ENCODE measurements at regions not wholly inside any gene's neighbourhood (a gene's known extent, or its start where the extent isn't known, plus 50 kb on each side); places are given as distances from the start of the nearest gene placed in this dataset.

DNA sequence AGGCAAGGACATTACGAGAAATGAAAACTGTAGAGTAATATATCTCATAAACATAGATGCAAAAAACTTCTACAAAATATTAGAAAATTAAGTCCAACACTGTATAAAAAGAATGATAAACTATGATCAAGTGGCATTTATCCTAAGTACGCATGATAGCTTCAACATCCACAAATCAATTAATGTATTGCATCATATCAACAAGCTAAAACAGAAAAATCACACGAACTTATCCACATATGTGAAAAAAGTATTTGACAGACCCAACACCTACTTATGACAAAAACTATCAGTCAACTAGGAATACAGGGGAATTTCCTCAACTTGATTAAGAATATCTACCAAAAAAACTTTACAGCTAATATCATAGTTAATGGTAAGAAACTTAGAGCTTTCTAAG lies 129.9 kb upstream of the ALG10 start:
- TF ChIP-seq, protein P1, sequence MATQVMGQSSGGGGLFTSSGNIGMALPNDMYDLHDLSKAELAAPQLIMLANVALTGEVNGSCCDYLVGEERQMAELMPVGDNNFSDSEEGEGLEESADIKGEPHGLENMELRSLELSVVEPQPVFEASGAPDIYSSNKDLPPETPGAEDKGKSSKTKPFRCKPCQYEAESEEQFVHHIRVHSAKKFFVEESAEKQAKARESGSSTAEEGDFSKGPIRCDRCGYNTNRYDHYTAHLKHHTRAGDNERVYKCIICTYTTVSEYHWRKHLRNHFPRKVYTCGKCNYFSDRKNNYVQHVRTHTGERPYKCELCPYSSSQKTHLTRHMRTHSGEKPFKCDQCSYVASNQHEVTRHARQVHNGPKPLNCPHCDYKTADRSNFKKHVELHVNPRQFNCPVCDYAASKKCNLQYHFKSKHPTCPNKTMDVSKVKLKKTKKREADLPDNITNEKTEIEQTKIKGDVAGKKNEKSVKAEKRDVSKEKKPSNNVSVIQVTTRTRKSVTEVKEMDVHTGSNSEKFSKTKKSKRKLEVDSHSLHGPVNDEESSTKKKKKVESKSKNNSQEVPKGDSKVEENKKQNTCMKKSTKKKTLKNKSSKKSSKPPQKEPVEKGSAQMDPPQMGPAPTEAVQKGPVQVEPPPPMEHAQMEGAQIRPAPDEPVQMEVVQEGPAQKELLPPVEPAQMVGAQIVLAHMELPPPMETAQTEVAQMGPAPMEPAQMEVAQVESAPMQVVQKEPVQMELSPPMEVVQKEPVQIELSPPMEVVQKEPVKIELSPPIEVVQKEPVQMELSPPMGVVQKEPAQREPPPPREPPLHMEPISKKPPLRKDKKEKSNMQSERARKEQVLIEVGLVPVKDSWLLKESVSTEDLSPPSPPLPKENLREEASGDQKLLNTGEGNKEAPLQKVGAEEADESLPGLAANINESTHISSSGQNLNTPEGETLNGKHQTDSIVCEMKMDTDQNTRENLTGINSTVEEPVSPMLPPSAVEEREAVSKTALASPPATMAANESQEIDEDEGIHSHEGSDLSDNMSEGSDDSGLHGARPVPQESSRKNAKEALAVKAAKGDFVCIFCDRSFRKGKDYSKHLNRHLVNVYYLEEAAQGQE (IDR thresholded peaks at IDR 0.05; ENCODE audit: insufficient replicate concordance, low read depth), result no peak
- TF ChIP-seq POLR2AphosphoS5 (IDR thresholded peaks at IDR 0.05; ENCODE audit: low read depth), result no peak
- TF ChIP-seq, protein P2, sequence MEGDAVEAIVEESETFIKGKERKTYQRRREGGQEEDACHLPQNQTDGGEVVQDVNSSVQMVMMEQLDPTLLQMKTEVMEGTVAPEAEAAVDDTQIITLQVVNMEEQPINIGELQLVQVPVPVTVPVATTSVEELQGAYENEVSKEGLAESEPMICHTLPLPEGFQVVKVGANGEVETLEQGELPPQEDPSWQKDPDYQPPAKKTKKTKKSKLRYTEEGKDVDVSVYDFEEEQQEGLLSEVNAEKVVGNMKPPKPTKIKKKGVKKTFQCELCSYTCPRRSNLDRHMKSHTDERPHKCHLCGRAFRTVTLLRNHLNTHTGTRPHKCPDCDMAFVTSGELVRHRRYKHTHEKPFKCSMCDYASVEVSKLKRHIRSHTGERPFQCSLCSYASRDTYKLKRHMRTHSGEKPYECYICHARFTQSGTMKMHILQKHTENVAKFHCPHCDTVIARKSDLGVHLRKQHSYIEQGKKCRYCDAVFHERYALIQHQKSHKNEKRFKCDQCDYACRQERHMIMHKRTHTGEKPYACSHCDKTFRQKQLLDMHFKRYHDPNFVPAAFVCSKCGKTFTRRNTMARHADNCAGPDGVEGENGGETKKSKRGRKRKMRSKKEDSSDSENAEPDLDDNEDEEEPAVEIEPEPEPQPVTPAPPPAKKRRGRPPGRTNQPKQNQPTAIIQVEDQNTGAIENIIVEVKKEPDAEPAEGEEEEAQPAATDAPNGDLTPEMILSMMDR (IDR thresholded peaks at IDR 0.05; ENCODE audit: insufficient read depth, low read length), result no peak
- TF ChIP-seq GABPA (IDR thresholded peaks at IDR 0.05; ENCODE audit: low read depth), result no peak
- TF ChIP-seq SPI1 (IDR thresholded peaks at IDR 0.05; ENCODE audit: borderline replicate concordance, low read depth), result no peak
